ENCODE measurements at regions not wholly inside any gene's neighbourhood (a gene's known extent, or its start where the extent isn't known, plus 50 kb on each side); places are given as distances from the start of the nearest gene placed in this dataset.

- Histone ChIP-seq H3K27me3 (ENCODE audit: insufficient read depth, poor library complexity, severe bottlenecking) (no peaks in the 10 kb centered on the region), H3K27ac (replicated peaks) (no peak overlapping the region), H3K4me3 (replicated peaks; ENCODE audit: insufficient read depth, low read length) (no peak overlapping the region)
- DNase-seq (ENCODE audit: low read depth in 1 of 2, low spot score in 1 of 2): no peak
- TF ChIP-seq CTCF (IDR thresholded peaks at IDR 0.05; ENCODE audit: insufficient read depth, low read length) (no peak), REST (IDR thresholded peaks at IDR 0.05; ENCODE audit: insufficient replicate concordance, low read depth) (no peak), GABPA (IDR thresholded peaks at IDR 0.05; ENCODE audit: low read depth) (no peak), SPI1 (IDR thresholded peaks at IDR 0.05; ENCODE audit: borderline replicate concordance, low read depth) (no peak), POLR2AphosphoS5 (IDR thresholded peaks at IDR 0.05; ENCODE audit: low read depth) (no peak)
Observed at GRCh38 chr1:192740214-192740613, 68.6 kb upstream of the RGS2 start.

GRCh38 chr1:192741095-192741494 is 67.7 kb upstream of the RGS2 start:
- no peak for DNase-seq (ENCODE audit: low read depth in 1 of 2, low spot score in 1 of 2)
- Histone ChIP-seq H3K27me3 (ENCODE audit: insufficient read depth, poor library complexity, severe bottlenecking) (no peaks in the 10 kb centered on the region), H3K4me3 (replicated peaks; ENCODE audit: insufficient read depth, low read length) (no peak overlapping the region), H3K27ac (replicated peaks) (no peak overlapping the region)
- TF ChIP-seq POLR2AphosphoS5 (IDR thresholded peaks at IDR 0.05; ENCODE audit: low read depth) (no peak), CTCF (IDR thresholded peaks at IDR 0.05; ENCODE audit: insufficient read depth, low read length) (no peak), REST (IDR thresholded peaks at IDR 0.05; ENCODE audit: insufficient replicate concordance, low read depth) (no peak), GABPA (IDR thresholded peaks at IDR 0.05; ENCODE audit: low read depth) (no peak), SPI1 (IDR thresholded peaks at IDR 0.05; ENCODE audit: borderline replicate concordance, low read depth) (no peak)

- TF ChIP-seq REST (IDR thresholded peaks at IDR 0.05; ENCODE audit: insufficient replicate concordance, low read depth): no peak
- TF ChIP-seq POLR2AphosphoS5 (IDR thresholded peaks at IDR 0.05; ENCODE audit: low read depth): no peak
- TF ChIP-seq CTCF (IDR thresholded peaks at IDR 0.05; ENCODE audit: insufficient read depth, low read length): no peak
- no peak for TF ChIP-seq SPI1 (IDR thresholded peaks at IDR 0.05; ENCODE audit: borderline replicate concordance, low read depth)
- TF ChIP-seq GABPA (IDR thresholded peaks at IDR 0.05; ENCODE audit: low read depth): no peak
- Histone ChIP-seq H3K4me3 (replicated peaks; ENCODE audit: insufficient read depth, low read length) (no peak overlapping the region), H3K27ac (replicated peaks) (no peak overlapping the region), H3K27me3 (ENCODE audit: insufficient read depth, poor library complexity, severe bottlenecking) (no peaks in the 10 kb centered on the region)
- DNase-seq (ENCODE audit: low read depth in 1 of 2, low spot score in 1 of 2): no peak
Observed at GRCh38 chr1:192747301-192747700, 61.5 kb upstream of the RGS2 start.

All from HL-60 (cell line).